NOMO-1 treated with dmso at 0.1 percent for 144 hours (cell line): ENCODE measurements at regions not wholly inside any gene's neighbourhood (a gene's known extent, or its start where the extent isn't known, plus 50 kb on each side); places are given as distances from the start of the nearest gene placed in this dataset.

Experiments
- DNase-seq: peaks from one replicate; lab custom pipeline; 2025; ENCODE audit not compliant: unreplicated experiment; lab: John Stamatoyannopoulos, UW

- no peak for DNase-seq
These were observed 112.8 kb downstream of the RIPK4 start for GRCh38 chr21:41653954-41654491.

- no peak for DNase-seq
These were observed 113.5 kb downstream of the RIPK4 start for GRCh38 chr21:41653243-41653953.

GRCh38 chr21:41651830-41652229 lies 115.0 kb downstream of the RIPK4 start:
- peak; percentile 39 for DNase-seq

GRCh38 chr21:41651406-41651805 lies 115.4 kb downstream of the RIPK4 start:
- no peak for DNase-seq

- DNase-seq, result no peak
These were observed 116.2 kb downstream of the RIPK4 start for GRCh38 chr21:41650526-41651145.

- no peak for DNase-seq
These were observed 118.2 kb downstream of the RIPK4 start for GRCh38 chr21:41648591-41649031.

- no peak for DNase-seq
These were observed 118.9 kb downstream of the RIPK4 start for GRCh38 chr21:41647806-41648561.

GRCh38 chr21:41643246-41643966 lies 123.4 kb downstream of the RIPK4 start:
- DNase-seq, result no peak

- no peak for DNase-seq
These were observed 124.8 kb downstream of the RIPK4 start for GRCh38 chr21:41641821-41642701.

GRCh38 chr21:41641510-41641815 lies 125.4 kb downstream of the RIPK4 start:
- DNase-seq, result no peak

GRCh38 chr21:41640748-41641509 lies 125.9 kb downstream of the RIPK4 start:
- DNase-seq, result no peak

- no peak for DNase-seq
These were observed 127.1 kb downstream of the RIPK4 start for GRCh38 chr21:41639766-41640165.

- no peak for DNase-seq
These were observed 127.5 kb downstream of the RIPK4 start for GRCh38 chr21:41639336-41639735.

- DNase-seq, result no peak
These were observed 128.6 kb downstream of the RIPK4 start for GRCh38 chr21:41638201-41638790.

GRCh38 chr21:41636636-41637630 lies 129.0 kb upstream of the TMPRSS2 start:
- DNase-seq, result no peak

GRCh38 chr21:41635874-41636273 lies 127.9 kb upstream of the TMPRSS2 start:
- DNase-seq, result no peak

- no peak for DNase-seq
These were observed 126.9 kb upstream of the TMPRSS2 start for GRCh38 chr21:41634858-41635257.

- DNase-seq, result no peak
These were observed 126.3 kb upstream of the TMPRSS2 start for GRCh38 chr21:41634211-41634694.
